Astrocyte (in vitro differentiated cells and primary cell): ENCODE measurements at regions not wholly inside any gene's neighbourhood (a gene's known extent, or its start where the extent isn't known, plus 50 kb on each side); places are given as distances from the start of the nearest gene placed in this dataset.

Experiments used
- DNase-seq: peaks from one replicate; pipeline ENCODE4 v3.0.0-alpha.2; 2010; ENCODE audit warnings: low read depth
- FAIRE-seq: peaks from 2 replicates; lab custom pipeline; 2011; peaks lifted over from hg19 to GRCh38; lab: Jason Lieb, UNC
- H2AFZ ChIP-seq: 2 replicates; pipeline ENCODE4 v1.6.0; 2012; ENCODE audit warnings: low read depth, low read length, inconsistent platforms
- H3K27ac ChIP-seq: 2 replicates; pipeline ENCODE4 v1.5.1; 2011; ENCODE audit warnings: low read depth, low read length, inconsistent platforms
- H3K27me3 ChIP-seq: 2 replicates; pipeline ENCODE4 v1.6.0; 2011; ENCODE audit warnings: low read length, inconsistent platforms; ENCODE audit not compliant: insufficient read depth
- H3K36me3 ChIP-seq: 2 replicates; pipeline ENCODE4 v1.5.1; 2011; ENCODE audit warnings: low read length, inconsistent platforms; ENCODE audit not compliant: insufficient read depth
- H3K4me1 ChIP-seq: 2 replicates; pipeline ENCODE4 v1.5.1; 2011; ENCODE audit warnings: low read length, inconsistent platforms; ENCODE audit not compliant: insufficient read depth
- H3K4me2 ChIP-seq: 2 replicates; pipeline ENCODE4 v1.6.0; 2012; ENCODE audit warnings: low read length, inconsistent platforms
- H3K4me3 ChIP-seq: 2 replicates; pipeline ENCODE4 v1.5.1; 2011; ENCODE audit warnings: low read depth, mild to moderate bottlenecking, low read length, inconsistent platforms; ENCODE audit not compliant: insufficient read depth
- H3K79me2 ChIP-seq: 2 replicates; pipeline ENCODE4 v1.6.0; 2012; ENCODE audit warnings: mild to moderate bottlenecking, low read length, inconsistent platforms; ENCODE audit not compliant: insufficient read depth
- H3K9ac ChIP-seq: 2 replicates; pipeline ENCODE4 v1.6.0; 2012; ENCODE audit warnings: mild to moderate bottlenecking, low read length, inconsistent platforms
- H3K9me3 ChIP-seq: 2 replicates; pipeline ENCODE4 v1.5.1; 2012; ENCODE audit warnings: low read depth, mild to moderate bottlenecking, low read length, inconsistent platforms; ENCODE audit not compliant: insufficient read depth
- H4K20me1 ChIP-seq: 2 replicates; pipeline ENCODE4 v1.6.0; 2012; ENCODE audit warnings: low read length, inconsistent platforms; ENCODE audit not compliant: insufficient read depth
- H3K27ac Mint-ChIP-seq: one replicate; pipeline ENCODE4 v1.8.0; 2021; ENCODE audit warnings: mild to moderate bottlenecking, mixed read lengths; ENCODE audit not compliant: unreplicated experiment
- H3K27me3 Mint-ChIP-seq: one replicate; pipeline ENCODE4 v1.8.0; 2021; ENCODE audit warnings: low read depth, mixed read lengths; ENCODE audit not compliant: unreplicated experiment
- H3K36me3 Mint-ChIP-seq: one replicate; pipeline ENCODE4 v1.8.0; 2021; ENCODE audit warnings: low read depth, mixed read lengths; ENCODE audit not compliant: unreplicated experiment
- H3K4me1 Mint-ChIP-seq: one replicate; pipeline ENCODE4 v1.8.0; 2021; ENCODE audit warnings: low read depth, mixed read lengths; ENCODE audit not compliant: unreplicated experiment
- H3K4me3 Mint-ChIP-seq: one replicate; pipeline ENCODE4 v1.8.0; 2021; ENCODE audit warnings: mild to moderate bottlenecking, moderate library complexity, mixed read lengths; ENCODE audit not compliant: unreplicated experiment
- H3K9me3 Mint-ChIP-seq: one replicate; pipeline ENCODE4 v1.8.0; 2021; ENCODE audit warnings: mild to moderate bottlenecking, mixed read lengths; ENCODE audit not compliant: unreplicated experiment
- EZH2 ChIP-seq: IDR thresholded peaks from 2 replicates; pipeline ENCODE4 v1.6.1; 2012; ENCODE audit warnings: mild to moderate bottlenecking, low read length, inconsistent platforms; ENCODE audit not compliant: insufficient read depth
- TF ChIP-seq, protein P1 (sequence below): IDR thresholded peaks from 2 replicates; pipeline ENCODE4 v1.5.1; 2011; ENCODE audit warnings: low read depth, mild to moderate bottlenecking, inconsistent platforms, low read length, moderate library complexity; ENCODE audit not compliant: insufficient read depth

DNA sequence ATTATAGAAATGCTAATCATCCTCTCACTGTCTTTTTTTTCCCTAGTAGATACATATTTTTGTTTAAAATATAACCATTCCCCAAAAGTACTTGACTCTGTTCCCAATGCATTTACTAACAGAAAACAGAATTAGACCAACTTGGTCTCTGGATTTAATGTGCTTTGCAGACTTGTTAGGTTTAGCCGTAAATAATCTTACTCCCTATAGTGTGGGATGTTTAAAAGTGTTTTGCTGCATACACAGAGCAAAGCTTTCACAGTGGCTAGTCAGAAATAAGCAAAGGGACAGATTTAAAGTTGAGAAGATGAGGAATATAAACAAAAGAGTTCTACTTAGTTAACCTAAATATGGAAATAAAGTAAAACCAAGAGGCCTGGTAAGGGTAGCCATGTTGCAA is 527.5 kb downstream of the HDGFL1 start:
- H3K4me1 Mint-ChIP-seq: no peaks in the 10 kb centered on the region
- H4K20me1 ChIP-seq: no peaks in the 10 kb centered on the region
- no peaks in the 10 kb centered on the region for H3K4me1 ChIP-seq
- no peaks in the 10 kb centered on the region for H3K9me3 ChIP-seq
- no peaks in the 10 kb centered on the region for H3K36me3 Mint-ChIP-seq
- no peak overlapping the region for H2AFZ ChIP-seq
- H3K4me2 ChIP-seq: no peak overlapping the region
- no peak overlapping the region for H3K27ac Mint-ChIP-seq
- DNase-seq: no peak
- no peaks in the 10 kb centered on the region for H3K79me2 ChIP-seq
- no peak overlapping the region for H3K9ac ChIP-seq
- no peak for FAIRE-seq
- H3K27me3 ChIP-seq: no peaks in the 10 kb centered on the region
- no peak for TF ChIP-seq EZH2
- TF ChIP-seq, protein P1, sequence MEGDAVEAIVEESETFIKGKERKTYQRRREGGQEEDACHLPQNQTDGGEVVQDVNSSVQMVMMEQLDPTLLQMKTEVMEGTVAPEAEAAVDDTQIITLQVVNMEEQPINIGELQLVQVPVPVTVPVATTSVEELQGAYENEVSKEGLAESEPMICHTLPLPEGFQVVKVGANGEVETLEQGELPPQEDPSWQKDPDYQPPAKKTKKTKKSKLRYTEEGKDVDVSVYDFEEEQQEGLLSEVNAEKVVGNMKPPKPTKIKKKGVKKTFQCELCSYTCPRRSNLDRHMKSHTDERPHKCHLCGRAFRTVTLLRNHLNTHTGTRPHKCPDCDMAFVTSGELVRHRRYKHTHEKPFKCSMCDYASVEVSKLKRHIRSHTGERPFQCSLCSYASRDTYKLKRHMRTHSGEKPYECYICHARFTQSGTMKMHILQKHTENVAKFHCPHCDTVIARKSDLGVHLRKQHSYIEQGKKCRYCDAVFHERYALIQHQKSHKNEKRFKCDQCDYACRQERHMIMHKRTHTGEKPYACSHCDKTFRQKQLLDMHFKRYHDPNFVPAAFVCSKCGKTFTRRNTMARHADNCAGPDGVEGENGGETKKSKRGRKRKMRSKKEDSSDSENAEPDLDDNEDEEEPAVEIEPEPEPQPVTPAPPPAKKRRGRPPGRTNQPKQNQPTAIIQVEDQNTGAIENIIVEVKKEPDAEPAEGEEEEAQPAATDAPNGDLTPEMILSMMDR: no peak
- H3K9me3 Mint-ChIP-seq: peaks cover 2% of the 10 kb centered on the region
- H3K27ac ChIP-seq: no peak overlapping the region
- no peaks in the 10 kb centered on the region for H3K36me3 ChIP-seq
- H3K27me3 Mint-ChIP-seq: no peaks in the 10 kb centered on the region
- no peak overlapping the region for H3K4me3 Mint-ChIP-seq
- H3K4me3 ChIP-seq: no peak overlapping the region

DNA sequence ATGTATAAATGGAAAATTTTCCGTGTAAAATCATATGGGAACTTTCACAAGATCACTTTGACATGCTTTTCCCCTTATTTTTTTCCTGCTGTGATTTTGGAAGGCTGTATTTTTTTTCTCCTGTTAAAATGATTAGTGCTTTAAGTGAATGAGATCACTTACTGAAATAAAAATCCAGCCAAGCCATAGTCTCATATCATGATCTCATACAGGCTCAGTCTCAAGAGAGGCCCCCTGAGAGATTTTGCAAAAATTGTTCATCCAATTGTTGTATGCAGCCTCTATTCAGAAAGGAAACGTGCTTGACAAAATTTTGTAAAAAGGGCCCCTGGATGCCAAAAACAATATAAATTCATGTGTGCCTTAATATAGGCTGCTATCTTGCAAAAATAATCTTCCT is 528.2 kb downstream of the HDGFL1 start:
- no peaks in the 10 kb centered on the region for H3K36me3 ChIP-seq
- no peak overlapping the region for H3K27ac Mint-ChIP-seq
- H3K36me3 Mint-ChIP-seq: no peaks in the 10 kb centered on the region
- H3K27me3 Mint-ChIP-seq: no peaks in the 10 kb centered on the region
- no peaks in the 10 kb centered on the region for H3K9me3 ChIP-seq
- H3K79me2 ChIP-seq: no peaks in the 10 kb centered on the region
- H3K4me3 ChIP-seq: no peak overlapping the region
- TF ChIP-seq, protein P1: no peak
- no peak for TF ChIP-seq EZH2
- H2AFZ ChIP-seq: no peak overlapping the region
- H4K20me1 ChIP-seq: no peaks in the 10 kb centered on the region
- no peak overlapping the region for H3K27ac ChIP-seq
- no peaks in the 10 kb centered on the region for H3K27me3 ChIP-seq
- H3K4me1 Mint-ChIP-seq: no peaks in the 10 kb centered on the region
- no peak overlapping the region for H3K9ac ChIP-seq
- DNase-seq (no peak), FAIRE-seq (no peak)
- no peaks in the 10 kb centered on the region for H3K4me1 ChIP-seq
- H3K4me3 Mint-ChIP-seq: no peak overlapping the region
- H3K4me2 ChIP-seq: no peak overlapping the region
- H3K9me3 Mint-ChIP-seq: peaks cover 2% of the 10 kb centered on the region

DNA sequence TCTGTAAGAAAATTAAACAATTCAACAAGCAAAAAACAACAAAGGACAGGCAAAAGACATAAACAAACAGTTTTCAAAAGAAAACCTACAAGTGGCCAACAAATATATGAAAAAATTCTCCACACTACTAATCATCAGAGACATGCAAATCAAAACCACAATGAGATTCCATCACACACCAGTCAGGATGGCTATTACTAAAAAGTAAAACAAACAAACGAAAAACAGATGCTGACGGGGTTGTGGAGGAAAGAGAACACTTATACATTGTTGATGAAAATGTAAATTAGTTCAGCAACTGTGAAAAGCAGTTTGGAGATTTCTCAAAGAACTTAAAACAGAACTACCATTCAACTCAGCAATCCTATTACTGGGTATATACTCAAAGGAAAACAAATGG is 537.6 kb downstream of the HDGFL1 start:
- Histone ChIP-seq H3K27ac (peak overlapping the region; percentile 44), H3K9ac (peak overlapping the region; percentile 29), H3K4me2 (peak overlapping the region; percentile 32), H3K4me1 (no peaks in the 10 kb centered on the region), H3K9me3 (no peaks in the 10 kb centered on the region), H3K4me3 (no peak overlapping the region), H3K27me3 (no peaks in the 10 kb centered on the region), H2AFZ (no peak overlapping the region), H3K36me3 (no peaks in the 10 kb centered on the region), H4K20me1 (no peaks in the 10 kb centered on the region), H3K79me2 (no peaks in the 10 kb centered on the region)
- no peaks in the 10 kb centered on the region for H3K36me3 Mint-ChIP-seq
- no peak overlapping the region for H3K27ac Mint-ChIP-seq
- no peaks in the 10 kb centered on the region for H3K27me3 Mint-ChIP-seq
- DNase-seq (peak; percentile 91), FAIRE-seq (no peak)
- H3K4me3 Mint-ChIP-seq: no peak overlapping the region
- peaks cover 1% of the 10 kb centered on the region for H3K9me3 Mint-ChIP-seq
- TF ChIP-seq EZH2: no peak
- TF ChIP-seq, protein P1: no peak
- H3K4me1 Mint-ChIP-seq: no peaks in the 10 kb centered on the region
